ENCODE measurements at regions not wholly inside any gene's neighbourhood (a gene's known extent, or its start where the extent isn't known, plus 50 kb on each side); places are given as distances from the start of the nearest gene placed in this dataset.

- Histone ChIP-seq H3K27ac (ENCODE audit: low read depth in 2 of 2, low read length in 2 of 2) (no peak overlapping the region), H3K27me3 (ENCODE audit: control insufficient read depth, insufficient read depth, low read length) (no peaks in the 10 kb centered on the region), H3K4me3 (ENCODE audit: low read length in 3 of 3) (no peak overlapping the region), H3K4me1 (ENCODE audit: control insufficient read depth in 2 of 3, insufficient read depth in 2 of 3, low read depth in 1 of 3, low read length in 3 of 3) (no peaks in the 10 kb centered on the region), H3K9ac (ENCODE audit: low read length in 3 of 3) (no peak overlapping the region), H3K36me3 (ENCODE audit: control insufficient read depth in 2 of 3, insufficient read depth in 3 of 3, low read length in 3 of 3) (no peaks in the 10 kb centered on the region), H3K9me3 (ENCODE audit: control insufficient read depth in 2 of 3, insufficient read depth in 1 of 3, low read length in 3 of 3) (peaks cover 0 to 6% (median 5%) of the 10 kb centered on the region in 3 donors)
- intact Hi-C loops (cut with DNase I), result no loop called here
- DNase-seq (no peak), FAIRE-seq (no peak)
- TF ChIP-seq CTCF (IDR thresholded peaks at IDR 0.05; ENCODE audit: borderline replicate concordance, extremely low read depth, insufficient read depth), result no peak
Observed at GRCh38 chr5:2916076-2916682, 164.7 kb upstream of the IRX2 start.

- no peak for TF ChIP-seq CTCF (IDR thresholded peaks at IDR 0.05; ENCODE audit: borderline replicate concordance, extremely low read depth, insufficient read depth)
- Histone ChIP-seq H3K36me3 (ENCODE audit: control insufficient read depth in 2 of 3, insufficient read depth in 3 of 3, low read length in 3 of 3) (no peaks in the 10 kb centered on the region), H3K27me3 (ENCODE audit: control insufficient read depth, insufficient read depth, low read length) (no peaks in the 10 kb centered on the region), H3K27ac (ENCODE audit: low read depth in 2 of 2, low read length in 2 of 2) (no peak overlapping the region), H3K4me1 (ENCODE audit: control insufficient read depth in 2 of 3, insufficient read depth in 2 of 3, low read depth in 1 of 3, low read length in 3 of 3) (no peaks in the 10 kb centered on the region), H3K9ac (ENCODE audit: low read length in 3 of 3) (no peak overlapping the region), H3K4me3 (ENCODE audit: low read length in 3 of 3) (no peak overlapping the region), H3K9me3 (ENCODE audit: control insufficient read depth in 2 of 3, insufficient read depth in 1 of 3, low read length in 3 of 3) (no peaks in the 10 kb centered on the region)
- DNase-seq, result no peak
- intact Hi-C loops (cut with DNase I), result no loop called here
- FAIRE-seq, result no peak
Observed at GRCh38 chr5:2914981-2915484, 163.6 kb upstream of the IRX2 start.

GRCh38 chr5:2914022-2914661, 162.7 kb upstream of the IRX2 start:
- H3K9me3 ChIP-seq (ENCODE audit: control insufficient read depth in 2 of 3, insufficient read depth in 1 of 3, low read length in 3 of 3), result no peaks in the 10 kb centered on the region
- no peak for TF ChIP-seq CTCF (IDR thresholded peaks at IDR 0.05; ENCODE audit: borderline replicate concordance, extremely low read depth, insufficient read depth)
- no peak overlapping the region for H3K27ac ChIP-seq (ENCODE audit: low read depth in 2 of 2, low read length in 2 of 2)
- H3K27me3 ChIP-seq (ENCODE audit: control insufficient read depth, insufficient read depth, low read length), result no peaks in the 10 kb centered on the region
- no peak overlapping the region for H3K9ac ChIP-seq (ENCODE audit: low read length in 3 of 3)
- no peak for DNase-seq
- no peak overlapping the region for H3K4me3 ChIP-seq (ENCODE audit: low read length in 3 of 3)
- intact Hi-C loops (cut with DNase I), result no loop called here
- H3K36me3 ChIP-seq (ENCODE audit: control insufficient read depth in 2 of 3, insufficient read depth in 3 of 3, low read length in 3 of 3), result no peaks in the 10 kb centered on the region
- H3K4me1 ChIP-seq (ENCODE audit: control insufficient read depth in 2 of 3, insufficient read depth in 2 of 3, low read depth in 1 of 3, low read length in 3 of 3), result no peaks in the 10 kb centered on the region
- no peak for FAIRE-seq
